ENCODE measurements at regions not wholly inside any gene's neighbourhood (a gene's known extent, or its start where the extent isn't known, plus 50 kb on each side); places are given as distances from the start of the nearest gene placed in this dataset.
"Not testable (repeated sequence)": the region's sequence is repeated elsewhere in the genome, so short reads cannot be mapped to it uniquely, and the experiment has no call there.

DNA sequence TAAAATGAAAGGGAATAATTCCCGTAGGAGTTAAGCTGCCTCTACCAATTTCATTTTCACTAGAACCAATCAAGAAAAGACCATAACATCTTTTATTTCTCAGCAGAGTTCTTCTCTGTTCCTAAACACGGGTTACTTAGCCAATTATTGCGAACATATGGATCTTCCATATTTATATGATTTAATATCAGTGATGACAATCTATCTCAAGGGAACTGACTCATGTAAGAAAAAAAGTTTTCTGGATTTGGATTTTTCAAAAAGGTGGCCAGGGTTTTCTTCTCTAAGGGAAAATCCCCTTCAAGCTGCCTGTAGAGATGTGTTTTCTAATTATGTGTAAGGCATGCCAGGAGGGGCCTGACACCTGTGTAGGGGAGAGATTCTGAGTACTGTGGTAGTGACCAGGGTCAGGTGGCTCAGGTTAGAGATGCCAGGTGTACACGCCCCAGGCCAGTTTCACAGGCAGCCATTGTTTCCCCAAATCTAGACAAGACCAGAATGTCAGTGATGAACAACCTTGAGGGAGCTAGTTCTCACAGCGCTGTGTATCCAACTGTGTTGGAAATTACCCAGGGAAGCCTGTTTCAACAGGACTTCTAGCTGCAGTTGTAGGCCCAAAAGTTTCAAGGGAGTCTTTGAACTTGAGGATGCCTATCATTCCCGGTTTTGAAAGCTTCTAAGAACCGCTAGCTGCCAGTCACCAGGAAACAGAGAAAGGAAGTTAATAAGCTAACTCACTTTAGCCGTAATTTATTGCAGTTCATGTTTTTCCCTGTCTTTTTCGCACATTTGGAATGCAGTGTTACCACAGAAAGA, 572.5 kb upstream of the RGMB start:
- no peak for ATAC-seq
- Mint-ChIP-seq H3K27ac (no peak overlapping the region), H3K27me3 (no peaks in the 10 kb centered on the region), H3K4me1 (no peaks in the 10 kb centered on the region), H3K36me3 (no peaks in the 10 kb centered on the region), H3K4me3 (no peak overlapping the region), H3K9me3 (ENCODE audit: low read depth) (peaks cover 3% of the 10 kb centered on the region)
- DNase-seq: no peak
- CTCF ChIA-PET: no interaction called here

DNA sequence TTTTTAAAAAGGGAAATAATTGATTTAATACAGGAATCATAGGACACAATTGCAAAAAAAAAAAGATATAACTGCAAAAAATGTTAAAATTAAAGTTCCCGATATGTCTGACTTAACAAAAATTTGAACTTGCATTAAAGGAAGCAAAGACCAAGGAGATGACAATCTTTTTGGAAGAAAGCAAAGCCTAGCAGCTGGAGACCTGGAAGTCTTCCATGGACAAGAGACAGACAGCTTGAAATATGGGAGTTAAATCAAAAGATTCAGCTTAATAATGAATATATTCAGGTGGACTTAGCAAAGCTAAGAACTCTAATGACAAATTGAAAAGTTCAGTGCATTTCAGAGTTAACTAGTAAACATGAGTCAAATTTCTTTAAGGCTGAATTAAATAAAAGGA, 568.7 kb upstream of the RGMB start:
- peaks cover 3% of the 10 kb centered on the region for H3K9me3 Mint-ChIP-seq (ENCODE audit: low read depth)
- ATAC-seq (no peak), DNase-seq (no peak)
- CTCF ChIA-PET: no interaction called here
- H3K27me3 Mint-ChIP-seq: no peaks in the 10 kb centered on the region
- no peak overlapping the region for H3K27ac Mint-ChIP-seq
- no peaks in the 10 kb centered on the region for H3K36me3 Mint-ChIP-seq
- no peaks in the 10 kb centered on the region for H3K4me1 Mint-ChIP-seq
- H3K4me3 Mint-ChIP-seq: no peak overlapping the region

DNA sequence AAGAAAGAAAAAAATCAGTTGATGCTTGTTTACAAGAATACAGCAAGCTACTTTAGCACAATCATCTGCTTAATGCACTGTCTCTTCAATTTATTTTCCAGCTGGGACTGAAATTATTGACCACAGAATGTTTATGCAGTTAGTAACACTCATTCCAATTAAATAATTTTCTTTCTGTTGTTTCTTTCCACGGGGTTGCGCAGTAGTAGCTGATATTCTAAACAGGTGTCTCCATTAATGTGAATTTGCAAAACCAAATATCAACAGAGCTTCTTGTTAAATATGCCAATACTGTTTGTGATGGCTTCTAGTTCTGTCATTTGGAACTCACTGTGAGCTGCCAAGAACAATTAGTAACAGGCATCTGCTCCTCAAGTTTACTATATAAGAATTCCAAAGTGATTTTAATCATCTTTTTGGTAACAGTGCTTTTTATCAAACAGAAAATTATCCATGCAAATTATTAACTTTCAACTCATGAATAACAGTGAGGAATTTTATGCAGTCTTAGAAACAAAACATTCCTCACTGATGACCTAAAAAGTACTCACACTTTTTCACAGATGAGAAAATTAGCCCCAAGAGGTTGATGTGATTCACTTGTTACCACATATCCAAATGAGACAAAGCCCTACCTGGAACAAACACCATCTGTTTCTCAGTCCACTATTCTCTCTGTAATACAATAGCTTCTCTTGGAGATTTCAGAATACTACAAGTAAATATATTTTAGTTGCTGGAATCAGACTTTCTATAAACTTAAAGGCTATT, 567.6 kb upstream of the RGMB start:
- H3K27ac Mint-ChIP-seq: no peak overlapping the region
- no peak for ATAC-seq
- CTCF ChIA-PET: no interaction called here
- no peaks in the 10 kb centered on the region for H3K36me3 Mint-ChIP-seq
- H3K4me3 Mint-ChIP-seq: no peak overlapping the region
- H3K9me3 Mint-ChIP-seq (ENCODE audit: low read depth): peaks cover 3% of the 10 kb centered on the region
- no peaks in the 10 kb centered on the region for H3K4me1 Mint-ChIP-seq
- H3K27me3 Mint-ChIP-seq: no peaks in the 10 kb centered on the region
- no peak for DNase-seq

DNA sequence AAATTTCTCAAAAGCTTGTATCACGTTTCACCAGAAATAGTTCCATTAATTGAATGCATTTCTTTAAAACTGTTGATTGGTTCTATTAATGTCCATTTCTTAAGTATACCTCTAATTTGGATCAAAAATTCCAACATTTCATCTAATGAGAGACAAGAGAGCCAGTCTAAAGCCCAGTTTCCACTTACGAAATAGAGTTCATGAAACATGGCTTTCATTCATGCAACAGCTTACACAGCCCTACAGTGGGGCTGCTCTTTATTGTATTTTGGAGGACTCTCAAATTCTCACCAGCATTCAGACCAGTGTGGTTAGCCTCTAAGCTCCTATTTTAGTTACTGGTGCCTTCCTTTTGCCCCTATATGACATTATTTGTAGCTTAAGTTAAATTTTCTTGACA, 566.9 kb upstream of the RGMB start:
- no peak for DNase-seq
- Mint-ChIP-seq H3K9me3 (ENCODE audit: low read depth) (peaks cover 3% of the 10 kb centered on the region), H3K36me3 (no peaks in the 10 kb centered on the region)

DNA sequence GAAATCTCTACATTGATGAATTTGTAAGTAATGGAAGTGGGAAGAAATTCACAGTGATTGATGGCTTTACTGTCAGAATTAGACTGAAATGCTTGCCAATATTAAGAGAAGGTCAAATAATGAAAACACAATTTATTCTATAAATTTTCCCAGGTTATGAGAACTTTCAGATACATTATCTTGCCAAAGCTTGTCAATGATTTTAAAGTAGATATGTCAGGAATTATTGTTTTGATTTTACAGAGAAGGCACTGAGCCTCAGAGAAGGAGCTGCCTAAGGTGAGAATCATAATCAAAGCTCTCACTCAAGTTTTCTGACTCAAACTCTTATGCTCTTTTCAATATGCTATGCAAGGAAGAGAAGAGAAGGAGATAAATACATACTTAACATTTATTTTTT, 564.0 kb upstream of the RGMB start:
- Mint-ChIP-seq H3K4me1 (no peaks in the 10 kb centered on the region), H3K9me3 (ENCODE audit: low read depth) (no peaks in the 10 kb centered on the region), H3K27me3 (no peaks in the 10 kb centered on the region), H3K4me3 (no peak overlapping the region), H3K27ac (no peak overlapping the region), H3K36me3 (no peaks in the 10 kb centered on the region)
- no peak for ATAC-seq
- CTCF ChIA-PET: no interaction called here
- DNase-seq: no peak

More for the DNA sequence above, 566.9 kb upstream of the RGMB start:
- Mint-ChIP-seq H3K27ac (no peak overlapping the region), H3K4me1 (no peaks in the 10 kb centered on the region), H3K4me3 (no peak overlapping the region), H3K27me3 (no peaks in the 10 kb centered on the region)
- ATAC-seq: no peak
- CTCF ChIA-PET: no interaction called here

DNA sequence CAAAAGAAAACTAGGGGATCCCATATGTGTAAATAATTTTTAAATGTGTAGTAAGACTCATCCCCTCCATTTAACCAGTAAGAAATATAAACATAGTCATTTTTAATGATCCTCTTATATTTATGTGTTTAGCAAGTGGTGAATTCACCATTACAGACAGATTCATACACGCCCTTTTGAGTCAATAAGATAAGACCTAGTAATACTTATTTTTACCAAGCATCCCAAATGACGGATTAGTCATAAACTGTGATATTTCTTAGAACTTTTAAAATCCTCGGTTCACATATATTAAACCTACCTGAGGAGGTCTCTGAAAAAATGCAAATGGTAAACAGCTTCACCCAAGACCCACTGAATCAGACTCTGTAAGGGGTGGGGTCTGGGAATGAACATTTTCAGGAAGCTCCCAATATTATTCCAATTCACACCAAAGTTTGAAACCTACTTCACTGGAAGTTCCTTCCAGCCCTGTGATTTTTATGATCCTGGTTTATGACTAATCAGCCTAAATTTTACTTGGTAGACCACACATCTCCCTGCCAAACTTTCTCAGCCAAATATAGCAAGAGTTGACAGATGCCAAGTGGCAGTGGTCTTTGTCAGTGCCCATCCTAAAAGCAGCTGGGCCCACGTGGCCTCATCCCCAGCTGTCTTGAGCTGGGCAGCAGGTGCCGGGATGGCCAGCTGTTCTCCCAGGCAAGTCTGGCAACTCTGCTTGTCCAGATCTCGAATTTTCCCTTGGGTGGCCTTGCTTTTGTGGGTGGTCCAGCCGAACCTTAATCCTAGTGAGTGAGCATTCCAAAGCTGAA, 559.0 kb upstream of the RGMB start:
- Mint-ChIP-seq H3K27me3 (no peaks in the 10 kb centered on the region), H3K27ac (no peak overlapping the region), H3K9me3 (ENCODE audit: low read depth) (no peaks in the 10 kb centered on the region), H3K4me3 (no peak overlapping the region), H3K4me1 (no peaks in the 10 kb centered on the region), H3K36me3 (no peaks in the 10 kb centered on the region)
- DNase-seq: no peak
- ATAC-seq: no peak
- CTCF ChIA-PET: no interaction called here

DNA sequence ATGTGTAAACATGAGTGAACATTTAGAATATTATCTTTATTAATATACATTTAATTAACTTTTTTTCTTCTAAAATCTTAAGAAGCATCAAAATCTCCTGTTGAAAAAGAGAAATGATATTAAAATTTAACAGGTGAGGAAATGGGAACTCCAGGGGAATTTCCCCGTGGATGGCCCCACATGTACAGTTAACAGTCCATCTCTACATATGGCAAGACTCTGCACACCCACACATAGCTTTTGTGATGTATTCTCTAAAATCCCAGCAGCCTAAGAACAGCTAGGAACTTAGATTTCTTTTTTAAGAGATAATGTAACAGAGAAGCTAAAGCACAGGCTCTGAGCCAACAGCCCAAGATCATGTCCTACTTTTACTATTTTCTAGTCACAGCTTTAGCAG, 556.3 kb upstream of the RGMB start:
- CTCF ChIA-PET: no interaction called here
- H3K27ac Mint-ChIP-seq: no peak overlapping the region
- no peaks in the 10 kb centered on the region for H3K36me3 Mint-ChIP-seq
- H3K27me3 Mint-ChIP-seq: no peaks in the 10 kb centered on the region
- H3K4me3 Mint-ChIP-seq: no peak overlapping the region
- H3K4me1 Mint-ChIP-seq: no peaks in the 10 kb centered on the region
- H3K9me3 Mint-ChIP-seq (ENCODE audit: low read depth): no peaks in the 10 kb centered on the region
- DNase-seq (no peak), ATAC-seq (no peak)

DNA sequence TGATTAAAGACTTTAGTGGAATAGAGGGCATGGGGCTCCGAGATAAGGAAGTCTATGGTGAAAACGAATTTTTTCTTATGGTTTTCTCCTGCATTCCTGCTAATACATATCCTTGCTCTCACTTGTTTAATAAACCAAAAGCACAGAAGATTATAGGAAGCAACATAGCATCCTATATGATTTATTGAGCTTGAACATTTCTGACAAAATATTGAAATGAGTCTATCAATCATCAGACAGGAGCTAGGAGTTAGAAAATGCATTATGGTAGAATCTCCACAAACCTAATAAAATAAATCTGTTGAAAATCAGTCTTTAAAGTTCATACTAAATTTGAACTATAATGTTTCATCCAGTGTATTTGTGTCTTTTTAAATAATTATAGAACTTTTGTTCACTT, 554.6 kb upstream of the RGMB start:
- Mint-ChIP-seq H3K9me3 (ENCODE audit: low read depth) (peaks cover under 1% of the 10 kb centered on the region), H3K4me1 (no peaks in the 10 kb centered on the region), H3K36me3 (no peaks in the 10 kb centered on the region), H3K4me3 (no peak overlapping the region), H3K27me3 (no peaks in the 10 kb centered on the region), H3K27ac (no peak overlapping the region)
- CTCF ChIA-PET: no interaction called here
- DNase-seq (no peak), ATAC-seq (no peak)

DNA sequence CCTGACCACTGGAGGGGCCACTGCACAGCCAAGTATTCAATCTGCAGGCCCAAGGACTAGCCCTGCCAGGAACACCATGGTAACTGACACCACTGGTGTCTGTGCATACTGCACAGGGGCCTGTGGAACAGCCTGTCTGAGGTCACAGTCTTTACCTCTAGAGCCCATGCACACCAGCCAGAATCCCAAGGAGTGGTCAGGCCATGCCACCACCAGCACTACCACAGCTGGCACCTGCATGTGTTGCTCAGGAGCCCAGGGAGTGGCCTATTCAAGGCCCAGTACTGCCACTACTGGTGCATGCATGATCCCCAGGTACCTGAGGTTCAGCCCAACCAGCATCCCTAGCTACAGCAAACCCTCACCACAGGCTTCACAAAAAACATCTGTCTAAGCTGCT, 546.0 kb upstream of the RGMB start:
- H3K9me3 Mint-ChIP-seq (ENCODE audit: low read depth): peaks cover 8% of the 10 kb centered on the region

DNA sequence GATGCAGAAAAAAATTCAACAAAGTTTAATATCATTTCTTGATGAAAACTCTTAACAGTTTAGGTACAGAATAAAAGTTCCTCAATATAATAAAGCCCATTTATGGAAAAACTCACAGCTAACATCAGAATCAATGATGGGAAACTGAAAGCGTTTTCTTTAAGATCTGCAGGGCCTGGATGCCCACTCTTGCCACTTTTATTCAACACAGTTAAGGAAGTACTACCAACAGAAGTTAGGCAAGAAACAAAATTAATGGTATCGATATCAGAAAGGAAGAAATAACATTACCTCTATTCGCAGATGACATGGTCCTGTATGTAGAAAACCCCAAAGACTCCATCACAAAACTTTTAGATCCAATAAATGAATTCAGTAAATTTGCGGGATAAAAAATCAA, 542.4 kb upstream of the RGMB start:
- Mint-ChIP-seq H3K27ac (no peak overlapping the region), H3K4me1 (no peaks in the 10 kb centered on the region), H3K4me3 (no peak overlapping the region), H3K9me3 (ENCODE audit: low read depth) (peaks cover 7% of the 10 kb centered on the region), H3K36me3 (no peaks in the 10 kb centered on the region), H3K27me3 (no peaks in the 10 kb centered on the region)
- peak; percentile 9 for ATAC-seq
- CTCF ChIA-PET: no interaction called here
- DNase-seq: no peak

More for the DNA sequence above, 546.0 kb upstream of the RGMB start:
- no peaks in the 10 kb centered on the region for H3K36me3 Mint-ChIP-seq
- no peaks in the 10 kb centered on the region for H3K27me3 Mint-ChIP-seq
- no peak overlapping the region for H3K27ac Mint-ChIP-seq
- H3K4me3 Mint-ChIP-seq: no peak overlapping the region
- DNase-seq: no peak
- no peak for ATAC-seq
- CTCF ChIA-PET: no interaction called here
- H3K4me1 Mint-ChIP-seq: no peaks in the 10 kb centered on the region

DNA sequence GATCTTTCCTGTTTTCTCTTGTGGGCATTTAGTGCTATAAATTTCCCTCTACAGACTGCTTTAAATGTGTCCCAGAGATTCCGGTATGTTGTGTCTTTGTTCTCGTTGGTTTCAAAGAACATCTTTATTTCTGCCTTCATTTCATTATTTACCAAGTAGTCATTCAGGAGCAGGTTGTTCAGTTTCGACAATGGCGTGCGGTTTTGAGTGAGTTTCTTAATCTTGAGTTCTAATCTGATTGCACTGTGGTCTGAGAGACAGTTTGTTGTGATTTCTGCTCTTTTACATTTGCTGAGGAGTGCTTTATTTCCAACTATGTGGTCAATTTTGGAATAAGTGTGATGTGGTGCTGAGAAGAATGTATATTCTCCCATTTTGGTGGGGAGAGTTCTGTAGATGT, 535.7 kb upstream of the RGMB start:
- H3K36me3 Mint-ChIP-seq; H3K27me3 Mint-ChIP-seq; CTCF ChIA-PET; H3K4me1 Mint-ChIP-seq; DNase-seq; H3K9me3 Mint-ChIP-seq (ENCODE audit: low read depth); H3K27ac Mint-ChIP-seq; ATAC-seq; H3K4me3 Mint-ChIP-seq: not testable (repeated sequence)

DNA sequence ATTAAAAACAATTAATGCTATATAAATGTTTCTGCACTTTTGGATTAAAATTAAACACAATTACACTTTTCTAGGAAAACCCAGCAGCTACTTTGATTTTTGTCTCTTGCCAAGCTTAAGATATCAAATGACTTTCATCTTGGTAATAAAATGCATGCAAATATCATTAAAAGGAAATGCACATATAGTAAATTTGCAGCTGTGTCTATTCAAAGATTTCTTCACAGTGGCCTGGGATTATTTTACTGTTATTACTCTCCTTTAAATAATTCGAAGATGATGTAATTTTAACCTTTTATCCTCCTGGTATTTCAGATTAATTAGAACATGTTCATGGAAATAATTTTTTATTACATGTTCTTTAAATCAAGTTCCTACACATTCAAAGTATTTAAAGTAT, 529.5 kb upstream of the RGMB start:
- Mint-ChIP-seq H3K9me3 (ENCODE audit: low read depth) (no peaks in the 10 kb centered on the region), H3K36me3 (no peaks in the 10 kb centered on the region), H3K27me3 (no peaks in the 10 kb centered on the region), H3K4me3 (no peak overlapping the region), H3K4me1 (no peaks in the 10 kb centered on the region), H3K27ac (no peak overlapping the region)
- CTCF ChIA-PET: no interaction called here
- ATAC-seq (no peak), DNase-seq (no peak)

DNA sequence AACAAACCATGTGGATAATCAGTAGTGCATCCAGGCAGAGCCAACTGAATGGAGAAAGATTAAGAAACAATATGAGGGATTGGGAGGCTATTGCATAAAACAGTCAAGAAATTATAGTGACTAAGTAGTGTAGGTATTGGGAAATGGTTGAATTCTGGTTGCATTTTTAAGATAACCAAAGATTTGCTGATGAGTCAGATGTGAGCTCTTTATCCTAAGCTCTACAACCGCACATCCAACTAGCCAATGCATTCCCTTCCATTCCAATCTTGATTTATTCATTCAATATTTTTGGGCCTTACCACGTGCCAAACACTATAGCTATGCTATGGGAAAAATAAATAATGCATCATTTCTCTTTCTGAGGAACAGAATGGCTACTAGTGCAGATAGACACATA, 524.5 kb upstream of the RGMB start:
- Mint-ChIP-seq H3K36me3 (no peaks in the 10 kb centered on the region), H3K27me3 (no peaks in the 10 kb centered on the region), H3K4me3 (no peak overlapping the region), H3K9me3 (ENCODE audit: low read depth) (peaks cover 2% of the 10 kb centered on the region), H3K4me1 (no peaks in the 10 kb centered on the region), H3K27ac (no peak overlapping the region)
- ATAC-seq (no peak), DNase-seq (no peak)
- CTCF ChIA-PET: no interaction called here

DNA sequence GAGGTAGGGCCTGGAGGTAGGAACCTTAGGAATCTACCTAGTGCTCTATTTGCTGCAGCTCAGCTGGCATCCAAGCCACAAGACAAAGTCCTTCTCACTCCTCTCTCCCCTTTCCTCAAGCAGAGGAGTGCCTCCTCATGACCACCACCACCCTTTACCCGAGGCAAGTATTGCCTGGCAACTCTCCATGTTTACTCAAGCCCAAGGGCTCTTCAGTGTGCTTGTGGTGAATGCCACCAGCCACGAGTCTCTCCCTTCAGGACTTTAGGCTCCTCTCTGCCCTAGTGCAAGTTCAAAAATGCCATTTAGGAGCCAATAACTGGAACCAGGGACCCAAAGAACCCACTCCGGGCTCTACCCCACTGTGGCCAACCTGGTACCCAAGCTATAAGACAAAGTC, 514.5 kb upstream of the RGMB start:
- no peak overlapping the region for H3K4me3 Mint-ChIP-seq
- CTCF ChIA-PET: no interaction called here
- no peak overlapping the region for H3K27ac Mint-ChIP-seq
- no peaks in the 10 kb centered on the region for H3K4me1 Mint-ChIP-seq
- no peaks in the 10 kb centered on the region for H3K9me3 Mint-ChIP-seq (ENCODE audit: low read depth)
- ATAC-seq (no peak), DNase-seq (no peak)
- no peaks in the 10 kb centered on the region for H3K36me3 Mint-ChIP-seq
- H3K27me3 Mint-ChIP-seq: no peaks in the 10 kb centered on the region

Data from activated CD8-positive, alpha-beta memory T cell treated with anti-CD3 and anti-CD28 coated beads, Interleukin-2, amount 10 ng/mL, durations not matched to agents 7 days and 5 days (primary cell).